Astrocyte (in vitro differentiated cells and primary cell): ENCODE measurements at regions not wholly inside any gene's neighbourhood (a gene's known extent, or its start where the extent isn't known, plus 50 kb on each side); places are given as distances from the start of the nearest gene placed in this dataset.
A peak's percentile ranks its signal among the peaks of the same experiment; 100 is the strongest.

Source experiments
- DNase-seq: peaks from one replicate; pipeline ENCODE4 v3.0.0-alpha.2; 2010; ENCODE audit warnings: low read depth
- FAIRE-seq: peaks from 2 replicates; lab custom pipeline; 2011; peaks lifted over from hg19 to GRCh38; lab: Jason Lieb, UNC
- H2AFZ ChIP-seq: 2 replicates; pipeline ENCODE4 v1.6.0; 2012; ENCODE audit warnings: low read depth, low read length, inconsistent platforms
- H3K27ac ChIP-seq: 2 replicates; pipeline ENCODE4 v1.5.1; 2011; ENCODE audit warnings: low read depth, low read length, inconsistent platforms
- H3K27me3 ChIP-seq: 2 replicates; pipeline ENCODE4 v1.6.0; 2011; ENCODE audit warnings: low read length, inconsistent platforms; ENCODE audit not compliant: insufficient read depth
- H3K36me3 ChIP-seq: 2 replicates; pipeline ENCODE4 v1.5.1; 2011; ENCODE audit warnings: low read length, inconsistent platforms; ENCODE audit not compliant: insufficient read depth
- H3K4me1 ChIP-seq: 2 replicates; pipeline ENCODE4 v1.5.1; 2011; ENCODE audit warnings: low read length, inconsistent platforms; ENCODE audit not compliant: insufficient read depth
- H3K4me2 ChIP-seq: 2 replicates; pipeline ENCODE4 v1.6.0; 2012; ENCODE audit warnings: low read length, inconsistent platforms
- H3K4me3 ChIP-seq: 2 replicates; pipeline ENCODE4 v1.5.1; 2011; ENCODE audit warnings: low read depth, mild to moderate bottlenecking, low read length, inconsistent platforms; ENCODE audit not compliant: insufficient read depth
- H3K79me2 ChIP-seq: 2 replicates; pipeline ENCODE4 v1.6.0; 2012; ENCODE audit warnings: mild to moderate bottlenecking, low read length, inconsistent platforms; ENCODE audit not compliant: insufficient read depth
- H3K9ac ChIP-seq: 2 replicates; pipeline ENCODE4 v1.6.0; 2012; ENCODE audit warnings: mild to moderate bottlenecking, low read length, inconsistent platforms
- H3K9me3 ChIP-seq: 2 replicates; pipeline ENCODE4 v1.5.1; 2012; ENCODE audit warnings: low read depth, mild to moderate bottlenecking, low read length, inconsistent platforms; ENCODE audit not compliant: insufficient read depth
- H4K20me1 ChIP-seq: 2 replicates; pipeline ENCODE4 v1.6.0; 2012; ENCODE audit warnings: low read length, inconsistent platforms; ENCODE audit not compliant: insufficient read depth
- H3K27ac Mint-ChIP-seq: one replicate; pipeline ENCODE4 v1.8.0; 2021; ENCODE audit warnings: mild to moderate bottlenecking, mixed read lengths; ENCODE audit not compliant: unreplicated experiment
- H3K27me3 Mint-ChIP-seq: one replicate; pipeline ENCODE4 v1.8.0; 2021; ENCODE audit warnings: low read depth, mixed read lengths; ENCODE audit not compliant: unreplicated experiment
- H3K36me3 Mint-ChIP-seq: one replicate; pipeline ENCODE4 v1.8.0; 2021; ENCODE audit warnings: low read depth, mixed read lengths; ENCODE audit not compliant: unreplicated experiment
- H3K4me1 Mint-ChIP-seq: one replicate; pipeline ENCODE4 v1.8.0; 2021; ENCODE audit warnings: low read depth, mixed read lengths; ENCODE audit not compliant: unreplicated experiment
- H3K4me3 Mint-ChIP-seq: one replicate; pipeline ENCODE4 v1.8.0; 2021; ENCODE audit warnings: mild to moderate bottlenecking, moderate library complexity, mixed read lengths; ENCODE audit not compliant: unreplicated experiment
- H3K9me3 Mint-ChIP-seq: one replicate; pipeline ENCODE4 v1.8.0; 2021; ENCODE audit warnings: mild to moderate bottlenecking, mixed read lengths; ENCODE audit not compliant: unreplicated experiment
- CTCF ChIP-seq: IDR thresholded peaks from 2 replicates; pipeline ENCODE4 v1.5.1; 2011; ENCODE audit warnings: low read depth, mild to moderate bottlenecking, inconsistent platforms, low read length, moderate library complexity; ENCODE audit not compliant: insufficient read depth
- EZH2 ChIP-seq: IDR thresholded peaks from 2 replicates; pipeline ENCODE4 v1.6.1; 2012; ENCODE audit warnings: mild to moderate bottlenecking, low read length, inconsistent platforms; ENCODE audit not compliant: insufficient read depth

- peaks cover 2% of the 10 kb centered on the region for H3K27me3 Mint-ChIP-seq
- Histone ChIP-seq H3K27me3 (no peaks in the 10 kb centered on the region), H3K4me2 (no peak overlapping the region), H4K20me1 (no peaks in the 10 kb centered on the region), H3K9ac (no peak overlapping the region), H3K4me1 (no peaks in the 10 kb centered on the region), H3K36me3 (no peaks in the 10 kb centered on the region), H2AFZ (no peak overlapping the region), H3K4me3 (no peak overlapping the region), H3K9me3 (no peaks in the 10 kb centered on the region), H3K79me2 (no peaks in the 10 kb centered on the region), H3K27ac (no peak overlapping the region)
- H3K4me1 Mint-ChIP-seq: no peaks in the 10 kb centered on the region
- TF ChIP-seq EZH2: no peak
- no peak for TF ChIP-seq CTCF
- no peak overlapping the region for H3K27ac Mint-ChIP-seq
- peaks cover 3% of the 10 kb centered on the region for H3K9me3 Mint-ChIP-seq
- H3K36me3 Mint-ChIP-seq: no peaks in the 10 kb centered on the region
- H3K4me3 Mint-ChIP-seq: no peak overlapping the region
- DNase-seq: no peak
- no peak for FAIRE-seq
Measured at GRCh38 chr3:157871248-157871647, 235.0 kb downstream of the SHOX2 start.

DNA sequence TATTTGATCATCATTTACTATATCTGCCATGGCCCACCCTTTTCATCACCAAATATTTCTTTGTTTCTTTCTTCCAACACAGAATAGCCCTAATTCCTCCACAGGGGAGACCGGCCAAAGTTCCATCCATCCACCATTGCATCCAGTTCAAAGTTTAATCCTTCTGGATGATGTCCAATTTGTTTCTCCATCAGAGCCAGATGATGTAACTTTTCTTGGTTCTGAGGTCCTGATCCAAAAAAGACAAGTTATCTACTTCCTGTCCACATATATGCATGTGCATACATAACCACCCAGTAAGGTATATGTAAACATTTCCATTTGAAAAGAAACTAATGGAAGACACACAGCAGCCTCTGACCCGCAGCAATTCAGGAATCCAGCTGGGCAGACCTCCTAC lies 237.3 kb downstream of the SHOX2 start:
- H3K9me3 ChIP-seq: no peaks in the 10 kb centered on the region
- Mint-ChIP-seq H3K4me1 (no peaks in the 10 kb centered on the region), H3K4me3 (no peak overlapping the region), H3K27me3 (peaks cover 2% of the 10 kb centered on the region), H3K27ac (no peak overlapping the region), H3K9me3 (peaks cover 3% of the 10 kb centered on the region), H3K36me3 (no peaks in the 10 kb centered on the region)
- H3K27me3 ChIP-seq: no peaks in the 10 kb centered on the region
- no peaks in the 10 kb centered on the region for H3K36me3 ChIP-seq
- no peak overlapping the region for H3K4me3 ChIP-seq
- H3K27ac ChIP-seq: no peak overlapping the region
- TF ChIP-seq CTCF (no peak), EZH2 (no peak)
- FAIRE-seq: no peak
- H4K20me1 ChIP-seq: no peaks in the 10 kb centered on the region
- H3K9ac ChIP-seq: no peak overlapping the region
- H3K4me1 ChIP-seq: no peaks in the 10 kb centered on the region
- H3K79me2 ChIP-seq: no peaks in the 10 kb centered on the region
- H2AFZ ChIP-seq: no peak overlapping the region
- DNase-seq: no peak
- H3K4me2 ChIP-seq: no peak overlapping the region

GRCh38 chr3:157868196-157868595 lies 238.0 kb downstream of the SHOX2 start:
- peak; percentile 42 for DNase-seq
- Histone ChIP-seq H3K9ac (no peak overlapping the region), H3K27ac (no peak overlapping the region), H2AFZ (no peak overlapping the region), H3K4me2 (no peak overlapping the region), H3K9me3 (no peaks in the 10 kb centered on the region), H3K36me3 (no peaks in the 10 kb centered on the region), H4K20me1 (no peaks in the 10 kb centered on the region), H3K27me3 (no peaks in the 10 kb centered on the region), H3K4me3 (no peak overlapping the region), H3K79me2 (no peaks in the 10 kb centered on the region), H3K4me1 (no peaks in the 10 kb centered on the region)
- no peak overlapping the region for H3K4me3 Mint-ChIP-seq
- H3K4me1 Mint-ChIP-seq: no peaks in the 10 kb centered on the region
- peaks cover 3% of the 10 kb centered on the region for H3K27me3 Mint-ChIP-seq
- no peak overlapping the region for H3K27ac Mint-ChIP-seq
- TF ChIP-seq CTCF (no peak), EZH2 (no peak)
- peaks cover under 1% of the 10 kb centered on the region for H3K9me3 Mint-ChIP-seq
- no peaks in the 10 kb centered on the region for H3K36me3 Mint-ChIP-seq
- FAIRE-seq: peak; percentile 49
